ENCODE measurements at regions not wholly inside any gene's neighbourhood (a gene's known extent, or its start where the extent isn't known, plus 50 kb on each side); places are given as distances from the start of the nearest gene placed in this dataset.

- no peak for TF ChIP-seq CTCF (IDR thresholded peaks at IDR 0.05)
- no peak for TF ChIP-seq POLR2A (IDR thresholded peaks at IDR 0.05)
These were observed 348.1 kb downstream of the FOXO1 start for GRCh38 chr13:40318366-40318765.

All from right lobe of liver (tissue), 4 donors.